A673 (cell line): ENCODE measurements at regions not wholly inside any gene's neighbourhood (a gene's known extent, or its start where the extent isn't known, plus 50 kb on each side); places are given as distances from the start of the nearest gene placed in this dataset.

Source experiments
- CTCF ChIP-seq: fragments of 300-800, 200-600 bp; sonication (generic); conservative IDR thresholded peaks from 2 replicates; pipeline ENCODE4 v1.5.1; 2017; ENCODE audit warnings: low read depth, mild to moderate bottlenecking, antibody characterized with exemption, low read length, moderate library complexity, mixed read lengths
- EZH2 ChIP-seq: fragments of 200-600 bp; sonication (generic); IDR thresholded peaks from 2 replicates; pipeline ENCODE4 v1.6.1; 2017; ENCODE audit warnings: borderline replicate concordance, low read depth, mild to moderate bottlenecking, mixed read lengths, antibody characterized with exemption, low read length; ENCODE audit not compliant: poor library complexity, severe bottlenecking

- TF ChIP-seq CTCF (no peak), EZH2 (no peak)
Measured at GRCh38 chr10:71090801-71091200, 121.6 kb upstream of the UNC5B start.
